Stimulated activated naive CD8-positive, alpha-beta T cell treated with anti-CD3 and anti-CD28 coated beads, Interleukin-15, amount 100 ng/mL, for 72 hours (primary cell): ENCODE measurements at regions not wholly inside any gene's neighbourhood (a gene's known extent, or its start where the extent isn't known, plus 50 kb on each side); places are given as distances from the start of the nearest gene placed in this dataset.
"Not testable (repeated sequence)": the region's sequence is repeated elsewhere in the genome, so short reads cannot be mapped to it uniquely, and the experiment has no call there.

Source experiments
- ATAC-seq: fragments of 150-1000 bp; cut with Tn5 transposase; 2 replicates; pipeline ENCODE4 v1.10.0; 2021; ENCODE audit warnings: mild to moderate bottlenecking, moderate library complexity
- DNase-seq, 2 donors: peaks; one replicate each; pipeline ENCODE4 v3.0.0; 2021 to 2022
- H3K27ac Mint-ChIP-seq, 2 donors: one replicate each; pipeline ENCODE4 v1.8.0; 2022; ENCODE audit warnings: mild to moderate bottlenecking in 2 of 2, mixed read lengths in 2 of 2, moderate library complexity in 2 of 2
- H3K27me3 Mint-ChIP-seq: one replicate; pipeline ENCODE4 v1.8.0; 2022; ENCODE audit warnings: mixed read lengths
- H3K4me1 Mint-ChIP-seq: one replicate; pipeline ENCODE4 v1.8.0; 2022; ENCODE audit warnings: mild to moderate bottlenecking, mixed read lengths
- H3K4me3 Mint-ChIP-seq, 2 donors: one replicate each; pipeline ENCODE4 v1.8.0; 2022; ENCODE audit warnings: mild to moderate bottlenecking in 2 of 2, mixed read lengths in 2 of 2, moderate library complexity in 1 of 2
- H3K9me3 Mint-ChIP-seq, 2 donors: one replicate each; pipeline ENCODE4 v1.8.0; 2022; ENCODE audit warnings: mixed read lengths in 2 of 2

DNA sequence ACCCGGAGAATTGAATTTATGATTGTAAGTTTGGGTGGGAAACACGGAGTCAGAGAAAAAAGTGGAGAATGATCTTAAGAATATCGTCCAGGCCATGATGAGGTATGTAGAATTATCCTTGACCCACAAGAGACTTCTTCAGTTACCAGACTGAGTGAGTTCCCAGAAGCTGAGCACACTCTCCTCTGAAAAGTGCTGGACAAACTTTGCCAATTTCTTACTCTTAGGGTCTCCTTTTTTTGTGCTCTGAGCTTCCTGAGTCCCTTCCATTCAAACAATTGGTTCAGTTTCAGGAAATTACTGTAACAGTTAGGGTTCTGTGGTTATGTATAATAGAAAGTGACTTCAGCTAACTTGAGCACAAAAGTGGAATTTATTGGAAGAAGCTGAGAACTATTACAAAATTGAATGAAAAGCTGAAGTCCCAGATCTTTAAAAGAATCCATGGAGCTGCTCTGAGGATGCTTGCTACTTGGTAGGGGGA, 50.6 kb upstream of the EHBP1 start:
- H3K9me3 Mint-ChIP-seq: peaks cover 0 to 8% of the 10 kb centered on the region in 2 donors
- peaks cover 8% of the 10 kb centered on the region for H3K27me3 Mint-ChIP-seq
- no peak for ATAC-seq
- no peak overlapping the region for H3K4me3 Mint-ChIP-seq
- H3K27ac Mint-ChIP-seq: no peak overlapping the region
- no peaks in the 10 kb centered on the region for H3K4me1 Mint-ChIP-seq
- no peak for DNase-seq

DNA sequence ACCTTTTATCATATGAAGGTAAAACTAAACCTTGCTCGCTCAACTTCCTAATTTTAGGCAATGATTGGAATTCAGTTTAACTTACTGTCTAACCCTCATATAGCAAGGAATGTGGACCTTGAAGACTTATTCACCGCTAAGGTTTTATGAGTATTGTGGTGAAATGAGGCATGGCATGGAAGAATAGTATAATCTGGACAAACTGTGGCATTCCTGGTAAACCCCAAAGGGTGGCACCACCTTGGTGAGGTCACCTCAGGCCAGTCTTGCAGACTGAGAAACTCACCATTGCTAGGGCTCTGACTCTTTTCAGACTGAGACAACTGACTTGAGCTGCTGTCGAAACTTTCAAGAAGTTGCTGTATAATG, 51.1 kb upstream of the EHBP1 start:
- H3K27ac Mint-ChIP-seq: peak overlapping the region in 1 of 2 donors; percentile 43
- ATAC-seq: no peak

GRCh38 chr2:62653582-62654422, 51.7 kb upstream of the EHBP1 start:
- no peak overlapping the region for H3K27ac Mint-ChIP-seq
- H3K27me3 Mint-ChIP-seq: peaks cover 8% of the 10 kb centered on the region
- no peak for DNase-seq
- H3K9me3 Mint-ChIP-seq: peaks cover under 1 to 8% of the 10 kb centered on the region in 2 donors
- ATAC-seq: no peak
- no peaks in the 10 kb centered on the region for H3K4me1 Mint-ChIP-seq
- H3K4me3 Mint-ChIP-seq: no peak overlapping the region

More for the DNA sequence above, 51.1 kb upstream of the EHBP1 start:
- H3K4me1 Mint-ChIP-seq: no peaks in the 10 kb centered on the region
- DNase-seq: no peak
- peaks cover 0 to 8% of the 10 kb centered on the region in 2 donors for H3K9me3 Mint-ChIP-seq
- peaks cover 8% of the 10 kb centered on the region for H3K27me3 Mint-ChIP-seq
- H3K4me3 Mint-ChIP-seq: no peak overlapping the region

- H3K27me3 Mint-ChIP-seq, H3K4me3 Mint-ChIP-seq, ATAC-seq, H3K9me3 Mint-ChIP-seq, H3K4me1 Mint-ChIP-seq, DNase-seq, H3K27ac Mint-ChIP-seq: not testable (repeated sequence)
Measured at GRCh38 chr2:62649087-62649486, 56.4 kb upstream of the EHBP1 start.

- no peak overlapping the region for H3K27ac Mint-ChIP-seq
- no peaks in the 10 kb centered on the region for H3K27me3 Mint-ChIP-seq
- no peak for ATAC-seq
- H3K4me1 Mint-ChIP-seq: no peaks in the 10 kb centered on the region
- peaks cover 0 to 6% of the 10 kb centered on the region in 2 donors for H3K9me3 Mint-ChIP-seq
- H3K4me3 Mint-ChIP-seq: no peak overlapping the region
- no peak for DNase-seq
Measured at GRCh38 chr2:62643100-62643471, 62.4 kb upstream of the EHBP1 start.

GRCh38 chr2:62642429-62643099, 62.9 kb upstream of the EHBP1 start:
- H3K27ac Mint-ChIP-seq: no peak overlapping the region
- H3K4me1 Mint-ChIP-seq: no peaks in the 10 kb centered on the region
- ATAC-seq (no peak), DNase-seq (no peak)
- no peaks in the 10 kb centered on the region for H3K27me3 Mint-ChIP-seq
- no peak overlapping the region for H3K4me3 Mint-ChIP-seq
- peaks cover 0 to 6% of the 10 kb centered on the region in 2 donors for H3K9me3 Mint-ChIP-seq

DNA sequence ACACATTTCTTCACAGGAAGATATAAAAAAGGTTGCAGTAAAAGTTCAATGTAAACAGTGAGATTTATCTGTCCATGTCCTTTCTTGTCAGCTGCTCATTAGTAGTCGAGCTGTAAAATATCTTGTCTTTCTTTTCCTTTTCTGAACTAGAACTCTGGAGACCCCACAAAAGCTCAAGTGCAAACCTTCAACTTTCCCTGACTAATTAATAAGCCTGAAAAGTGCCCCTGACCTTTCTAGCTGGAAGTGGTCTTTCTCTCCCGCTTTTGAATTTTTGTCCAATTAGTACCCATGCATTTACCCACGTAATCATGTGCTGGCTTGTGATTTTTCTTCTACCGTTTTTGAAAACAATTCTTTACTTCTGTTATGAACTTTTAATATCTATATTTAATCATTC, 63.6 kb upstream of the EHBP1 start:
- no peak overlapping the region for H3K27ac Mint-ChIP-seq
- ATAC-seq (no peak), DNase-seq (no peak)
- H3K27me3 Mint-ChIP-seq: no peaks in the 10 kb centered on the region
- H3K9me3 Mint-ChIP-seq: peaks cover 0 to 6% of the 10 kb centered on the region in 2 donors
- H3K4me1 Mint-ChIP-seq: no peaks in the 10 kb centered on the region
- H3K4me3 Mint-ChIP-seq: no peak overlapping the region

GRCh38 chr2:62641410-62641843, 64.1 kb upstream of the EHBP1 start:
- Mint-ChIP-seq H3K9me3 (peaks cover 0 to 6% of the 10 kb centered on the region in 2 donors), H3K4me1 (no peaks in the 10 kb centered on the region), H3K4me3 (no peak overlapping the region), H3K27ac (no peak overlapping the region), H3K27me3 (no peaks in the 10 kb centered on the region)
- ATAC-seq: no peak
- no peak for DNase-seq

GRCh38 chr2:62631160-62632085, 74.1 kb upstream of the EHBP1 start:
- DNase-seq: no peak
- Mint-ChIP-seq H3K9me3 (peaks cover 4 to 13% of the 10 kb centered on the region in 2 donors), H3K4me1 (no peaks in the 10 kb centered on the region), H3K4me3 (no peak overlapping the region), H3K27me3 (peaks cover 22% of the 10 kb centered on the region), H3K27ac (no peak overlapping the region)
- ATAC-seq: no peak

GRCh38 chr2:62630206-62630605, 75.3 kb upstream of the EHBP1 start:
- not testable (repeated sequence) for H3K4me1 Mint-ChIP-seq, ATAC-seq, H3K9me3 Mint-ChIP-seq, DNase-seq, H3K4me3 Mint-ChIP-seq, H3K27ac Mint-ChIP-seq
- peaks cover 29% of the 10 kb centered on the region for H3K27me3 Mint-ChIP-seq

- not testable (repeated sequence) for H3K27ac Mint-ChIP-seq, H3K9me3 Mint-ChIP-seq, DNase-seq, H3K4me1 Mint-ChIP-seq, ATAC-seq, H3K4me3 Mint-ChIP-seq
- H3K27me3 Mint-ChIP-seq: peaks cover 24% of the 10 kb centered on the region
Measured at GRCh38 chr2:62629310-62629709, 76.2 kb upstream of the EHBP1 start.

- Mint-ChIP-seq H3K4me1 (no peaks in the 10 kb centered on the region), H3K9me3 (peaks cover 0 to under 1% of the 10 kb centered on the region in 2 donors), H3K27me3 (peaks cover 13% of the 10 kb centered on the region), H3K27ac (no peak overlapping the region), H3K4me3 (no peak overlapping the region)
- DNase-seq: no peak
- no peak for ATAC-seq
Measured at GRCh38 chr2:62627667-62628066, 77.8 kb upstream of the EHBP1 start.

DNA sequence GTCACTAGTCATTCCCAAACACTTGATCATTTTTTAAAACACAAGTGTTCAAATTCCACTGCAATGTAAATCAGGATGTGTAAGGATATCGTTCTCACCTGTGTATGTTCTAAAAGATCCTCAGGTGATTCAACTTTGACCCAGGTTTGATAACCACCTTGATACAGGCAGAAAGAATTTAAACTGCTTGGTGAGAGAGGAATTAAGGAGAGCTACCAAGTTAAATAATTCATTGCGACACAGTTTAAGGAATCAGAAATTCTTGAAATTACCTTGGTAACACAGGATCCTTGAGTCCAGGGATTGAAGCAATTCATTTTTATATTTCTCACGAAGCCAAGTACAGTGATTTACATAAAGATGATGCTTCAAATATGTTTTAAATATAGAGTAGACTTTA, 80.7 kb upstream of the EHBP1 start:
- peaks cover 15% of the 10 kb centered on the region for H3K27me3 Mint-ChIP-seq
- no peaks in the 10 kb centered on the region for H3K4me1 Mint-ChIP-seq
- ATAC-seq (no peak), DNase-seq (no peak)
- no peak overlapping the region for H3K4me3 Mint-ChIP-seq
- no peaks in the 10 kb centered on the region for H3K9me3 Mint-ChIP-seq
- no peak overlapping the region for H3K27ac Mint-ChIP-seq

DNA sequence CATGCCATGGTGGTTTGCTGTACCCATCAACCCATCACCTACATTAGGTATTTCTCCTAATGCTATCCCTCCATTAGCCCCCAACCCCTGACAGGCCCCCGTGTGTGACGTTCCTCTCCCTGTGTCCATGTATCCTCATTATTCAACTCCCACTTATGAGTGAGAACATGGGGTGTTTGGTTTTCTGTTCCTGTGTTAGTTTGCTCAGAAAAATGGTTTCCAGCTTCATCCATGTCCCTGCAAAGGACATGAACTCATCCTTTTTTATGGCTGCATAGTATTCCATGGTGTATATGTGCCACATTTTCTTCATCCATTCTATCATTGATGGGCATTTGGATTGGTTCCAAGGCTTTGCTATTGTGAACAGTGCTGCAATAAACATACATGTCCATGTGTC, 89.0 kb upstream of the EHBP1 start:
- peaks cover 16% of the 10 kb centered on the region for H3K27me3 Mint-ChIP-seq
- ATAC-seq: not testable (repeated sequence)

GRCh38 chr2:62611854-62612253, 93.7 kb upstream of the EHBP1 start:
- ATAC-seq (no peak), DNase-seq (no peak)
- no peak overlapping the region for H3K4me3 Mint-ChIP-seq
- H3K9me3 Mint-ChIP-seq: peaks cover 0 to 6% of the 10 kb centered on the region in 2 donors
- peaks cover 11% of the 10 kb centered on the region for H3K27me3 Mint-ChIP-seq
- H3K27ac Mint-ChIP-seq: no peak overlapping the region
- no peaks in the 10 kb centered on the region for H3K4me1 Mint-ChIP-seq

More for the DNA sequence above, 89.0 kb upstream of the EHBP1 start:
- not testable (repeated sequence) for H3K4me3 Mint-ChIP-seq, H3K27ac Mint-ChIP-seq, H3K4me1 Mint-ChIP-seq, DNase-seq
- peaks cover 0 to 26% of the 10 kb centered on the region in 2 donors for H3K9me3 Mint-ChIP-seq
